Mammary epithelial cell (primary cell): ENCODE measurements at regions not wholly inside any gene's neighbourhood (a gene's known extent, or its start where the extent isn't known, plus 50 kb on each side); places are given as distances from the start of the nearest gene placed in this dataset.

Experiments used
- EZH2 ChIP-seq: IDR thresholded peaks from 2 replicates; pipeline ENCODE4 v1.6.1; 2012; ENCODE audit warnings: low read length, inconsistent platforms, borderline replicate concordance
- TF ChIP-seq, protein P1 (sequence below), 2 donors: IDR thresholded peaks in 1 of 2; conservative IDR thresholded peaks in 1 of 2; 2 replicates each; pipeline ENCODE4 v1.5.1; 2011 to 2012; ENCODE audit warnings: inconsistent platforms in 2 of 2, low read length in 2 of 2, mild to moderate bottlenecking in 2 of 2, control low read depth in 1 of 2, low read depth in 1 of 2; ENCODE audit not compliant: insufficient read depth in 1 of 2; ENCODE audit errors: extremely low read depth in 1 of 2

DNA sequence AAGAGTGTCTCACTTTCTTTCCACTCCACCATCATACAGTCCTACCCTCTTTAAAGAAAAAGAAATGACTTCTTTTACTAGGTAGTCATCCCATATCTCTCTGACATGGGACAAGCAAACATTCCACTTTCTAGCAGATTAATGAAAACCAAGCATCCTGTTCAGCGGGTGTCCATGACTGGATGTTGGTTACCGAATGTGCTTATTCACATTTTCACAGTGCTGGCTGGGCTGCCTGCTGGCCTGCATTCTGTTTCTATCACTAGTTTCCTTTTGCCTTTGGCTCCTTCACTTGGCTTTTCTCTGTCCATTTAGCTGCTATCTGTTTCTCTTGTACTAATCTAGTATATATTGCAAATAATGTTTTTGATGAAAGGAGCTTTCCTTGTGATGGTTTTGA, 598.4 kb downstream of the RWDD3 start:
- TF ChIP-seq, protein P1, sequence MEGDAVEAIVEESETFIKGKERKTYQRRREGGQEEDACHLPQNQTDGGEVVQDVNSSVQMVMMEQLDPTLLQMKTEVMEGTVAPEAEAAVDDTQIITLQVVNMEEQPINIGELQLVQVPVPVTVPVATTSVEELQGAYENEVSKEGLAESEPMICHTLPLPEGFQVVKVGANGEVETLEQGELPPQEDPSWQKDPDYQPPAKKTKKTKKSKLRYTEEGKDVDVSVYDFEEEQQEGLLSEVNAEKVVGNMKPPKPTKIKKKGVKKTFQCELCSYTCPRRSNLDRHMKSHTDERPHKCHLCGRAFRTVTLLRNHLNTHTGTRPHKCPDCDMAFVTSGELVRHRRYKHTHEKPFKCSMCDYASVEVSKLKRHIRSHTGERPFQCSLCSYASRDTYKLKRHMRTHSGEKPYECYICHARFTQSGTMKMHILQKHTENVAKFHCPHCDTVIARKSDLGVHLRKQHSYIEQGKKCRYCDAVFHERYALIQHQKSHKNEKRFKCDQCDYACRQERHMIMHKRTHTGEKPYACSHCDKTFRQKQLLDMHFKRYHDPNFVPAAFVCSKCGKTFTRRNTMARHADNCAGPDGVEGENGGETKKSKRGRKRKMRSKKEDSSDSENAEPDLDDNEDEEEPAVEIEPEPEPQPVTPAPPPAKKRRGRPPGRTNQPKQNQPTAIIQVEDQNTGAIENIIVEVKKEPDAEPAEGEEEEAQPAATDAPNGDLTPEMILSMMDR (conservative IDR thresholded peaks at IDR 0.05 in 1 of 2, IDR thresholded peaks at IDR 0.05 in 1 of 2; ENCODE audit: extremely low read depth in 1 of 2, insufficient read depth in 1 of 2, low read depth in 1 of 2, low read length in 2 of 2): no peak
- no peak for TF ChIP-seq EZH2
